ENCODE measurements at regions not wholly inside any gene's neighbourhood (a gene's known extent, or its start where the extent isn't known, plus 50 kb on each side); places are given as distances from the start of the nearest gene placed in this dataset.

DNA sequence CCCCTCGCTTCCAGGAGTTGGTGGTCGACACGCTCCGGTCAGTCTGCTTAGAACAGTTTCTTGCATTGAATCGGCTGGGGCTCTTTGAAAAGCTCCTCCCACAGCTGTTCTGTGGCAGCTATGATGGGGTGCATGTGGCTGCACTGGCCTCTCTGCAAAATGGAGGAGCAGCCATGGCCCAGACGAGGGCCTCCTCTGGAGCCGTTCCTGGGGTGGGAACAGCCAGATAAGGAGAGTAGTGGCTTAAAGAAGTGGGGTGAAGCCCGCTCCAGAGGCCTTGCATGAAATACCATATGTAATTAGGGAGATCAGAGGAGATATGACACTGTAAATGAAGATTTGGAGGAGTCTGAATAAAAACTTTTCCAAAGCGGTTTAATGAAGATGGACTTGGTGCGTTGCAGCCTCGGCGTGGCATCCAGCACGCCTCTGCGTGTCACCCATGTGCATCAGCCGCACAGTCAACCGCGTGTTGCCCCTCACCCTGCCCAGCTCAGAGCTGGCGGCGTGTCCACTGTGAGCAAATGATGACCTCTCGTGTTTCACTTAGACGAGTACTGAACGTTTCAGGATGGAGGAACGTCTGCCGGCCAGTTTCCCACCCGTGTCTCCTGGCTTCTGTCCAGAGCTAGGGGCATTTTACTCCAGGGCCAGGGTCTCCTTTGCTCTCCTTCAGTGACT lies 199.2 kb downstream of the TEX29 start:
- DNase-seq, result no peak

DNA sequence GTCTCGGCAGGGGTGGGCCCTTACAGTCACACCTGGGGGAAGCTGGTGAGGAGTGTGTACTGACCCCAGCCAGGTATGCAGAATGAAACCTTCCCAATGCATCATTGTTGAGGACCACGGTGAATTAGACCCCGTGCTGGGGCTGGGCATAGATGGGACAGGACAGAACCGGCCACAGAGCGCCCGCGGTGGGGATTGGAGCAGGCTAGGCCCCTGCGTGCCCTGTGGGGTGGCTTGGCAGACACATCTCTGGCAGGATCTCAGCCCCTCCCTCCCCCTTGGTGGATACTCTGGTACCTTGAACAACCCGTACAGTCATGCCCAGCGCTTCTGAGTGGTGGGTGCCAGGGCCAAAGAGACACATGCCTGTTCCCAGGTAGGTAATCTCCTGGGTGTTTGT lies 200.6 kb downstream of the TEX29 start:
- DNase-seq, result no peak

DNA sequence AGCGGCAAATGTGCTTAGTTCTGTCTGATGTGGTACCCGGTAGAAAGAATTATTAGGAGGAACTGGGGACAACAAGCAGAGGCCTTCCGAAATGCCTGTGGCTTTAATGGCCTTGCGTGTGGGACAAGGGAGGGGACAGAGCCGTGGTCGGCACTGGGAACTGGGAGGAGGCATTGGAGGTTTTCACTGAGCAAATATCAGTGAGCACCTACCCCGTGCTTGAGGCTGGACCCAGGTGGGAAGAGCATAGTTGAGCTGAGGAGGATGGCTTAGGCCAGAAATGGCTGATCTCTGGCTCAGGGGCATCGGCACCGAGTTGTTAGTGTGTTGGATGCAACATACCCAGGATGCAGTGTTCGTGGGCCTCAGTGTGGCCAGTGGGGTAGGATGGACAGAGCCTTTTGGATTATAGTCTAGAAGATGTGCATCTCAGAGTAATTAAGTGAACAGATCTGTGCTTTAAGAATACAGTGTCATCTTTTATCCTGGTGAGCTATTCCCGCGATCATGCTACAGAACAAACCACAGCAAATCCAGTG lies 201.3 kb downstream of the TEX29 start:
- no peak for DNase-seq

DNA sequence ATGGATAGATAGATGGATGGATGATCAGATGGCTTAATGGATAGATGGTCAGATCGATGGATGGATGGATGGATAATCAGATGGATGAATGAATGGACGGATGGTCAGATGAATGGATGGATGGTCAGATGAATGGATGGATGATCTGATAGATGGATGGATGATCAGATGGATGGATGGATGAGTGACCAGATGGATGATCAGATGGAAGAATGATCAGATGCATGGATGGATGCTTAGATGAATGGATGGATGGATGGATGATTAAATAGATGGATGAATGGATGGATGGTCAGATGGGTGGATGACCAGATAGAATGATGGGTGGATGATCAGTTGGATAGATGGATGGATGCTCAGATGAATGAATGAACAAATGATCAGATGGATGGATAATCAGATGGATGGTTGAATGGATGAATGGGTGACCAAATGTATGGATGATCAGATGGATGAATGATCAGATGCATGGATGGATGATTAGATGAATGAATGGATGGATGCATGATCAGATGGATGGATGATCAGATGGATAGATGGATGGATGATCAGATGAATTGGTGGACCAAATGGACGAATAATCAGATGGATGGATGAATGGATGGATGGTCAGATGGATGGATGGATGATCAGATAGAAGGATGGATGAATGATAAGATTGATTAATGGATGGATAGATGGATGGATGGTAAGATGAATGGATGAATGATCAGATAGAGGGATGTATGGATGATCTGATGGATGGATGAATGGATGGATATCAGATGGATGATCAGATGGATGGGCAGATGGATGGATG lies 205.1 kb downstream of the TEX29 start:
- DNase-seq, result no peak

DNA sequence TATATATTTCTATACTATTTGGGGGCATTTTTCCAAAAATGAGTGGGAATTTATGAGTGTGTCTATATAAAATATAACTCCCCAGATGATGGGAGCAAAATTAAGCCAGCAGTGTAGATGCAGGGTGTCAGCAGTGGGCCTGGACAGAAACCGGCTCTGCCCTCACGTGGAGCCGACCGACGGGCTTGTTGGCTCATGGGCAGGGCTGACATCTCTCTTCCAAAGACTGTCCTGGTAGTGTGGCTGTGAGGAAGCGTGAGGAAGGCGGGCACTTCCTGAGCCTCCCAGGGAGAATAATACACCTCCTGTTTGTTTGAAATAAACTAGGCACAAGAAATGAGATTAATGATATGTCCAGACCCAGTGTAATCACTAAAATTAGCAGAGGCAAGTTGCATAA lies 206.5 kb downstream of the TEX29 start:
- DNase-seq, result no peak

DNA sequence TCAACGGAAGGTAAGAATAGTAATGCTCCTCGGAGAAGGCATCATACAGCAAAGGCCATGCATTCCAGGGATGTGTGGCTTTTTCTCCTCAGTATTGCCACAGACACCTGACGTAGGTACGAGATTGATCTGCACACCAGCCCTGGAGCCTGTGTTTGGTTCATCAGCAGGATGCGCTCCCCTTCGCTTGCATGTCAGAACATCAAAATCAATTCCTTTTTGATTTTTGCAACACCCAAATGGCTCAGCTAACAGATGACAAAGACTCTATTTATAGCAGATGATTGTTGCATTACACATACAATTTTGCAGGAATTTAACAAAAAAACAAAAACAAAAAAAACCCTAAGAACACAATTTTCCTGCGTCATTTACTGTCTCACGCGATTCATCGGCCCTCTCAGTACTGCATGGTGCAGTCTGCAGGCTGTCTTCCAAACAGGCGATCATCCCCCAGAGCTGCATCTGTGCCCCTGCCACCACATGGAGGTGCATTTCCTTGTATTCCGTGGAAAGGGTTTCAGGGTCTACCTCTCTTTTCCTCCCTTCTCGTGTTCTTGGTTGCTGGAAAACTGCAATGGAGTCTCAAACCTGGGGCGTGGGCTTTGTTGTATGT lies 207.3 kb downstream of the TEX29 start:
- no peak for DNase-seq

DNA sequence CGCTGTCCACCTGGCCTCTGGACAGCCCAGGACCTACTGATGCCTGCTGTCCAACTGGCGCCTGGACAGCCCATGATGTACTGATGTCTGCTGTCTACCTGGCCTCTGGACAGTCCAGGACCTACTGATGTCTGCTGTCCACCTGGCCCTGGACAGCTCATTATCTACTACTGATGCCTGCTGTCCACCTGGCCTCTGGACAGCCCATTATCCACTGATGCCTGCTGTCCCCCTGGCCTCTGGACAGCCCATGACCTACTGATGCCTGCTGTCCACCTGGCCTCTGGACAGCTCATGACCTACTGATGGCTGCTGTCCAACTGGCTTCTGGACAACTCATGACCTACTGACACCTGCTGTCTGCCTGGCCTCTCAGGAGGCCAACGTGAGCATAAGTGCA lies 208.1 kb downstream of the TEX29 start:
- no peak for DNase-seq

DNA sequence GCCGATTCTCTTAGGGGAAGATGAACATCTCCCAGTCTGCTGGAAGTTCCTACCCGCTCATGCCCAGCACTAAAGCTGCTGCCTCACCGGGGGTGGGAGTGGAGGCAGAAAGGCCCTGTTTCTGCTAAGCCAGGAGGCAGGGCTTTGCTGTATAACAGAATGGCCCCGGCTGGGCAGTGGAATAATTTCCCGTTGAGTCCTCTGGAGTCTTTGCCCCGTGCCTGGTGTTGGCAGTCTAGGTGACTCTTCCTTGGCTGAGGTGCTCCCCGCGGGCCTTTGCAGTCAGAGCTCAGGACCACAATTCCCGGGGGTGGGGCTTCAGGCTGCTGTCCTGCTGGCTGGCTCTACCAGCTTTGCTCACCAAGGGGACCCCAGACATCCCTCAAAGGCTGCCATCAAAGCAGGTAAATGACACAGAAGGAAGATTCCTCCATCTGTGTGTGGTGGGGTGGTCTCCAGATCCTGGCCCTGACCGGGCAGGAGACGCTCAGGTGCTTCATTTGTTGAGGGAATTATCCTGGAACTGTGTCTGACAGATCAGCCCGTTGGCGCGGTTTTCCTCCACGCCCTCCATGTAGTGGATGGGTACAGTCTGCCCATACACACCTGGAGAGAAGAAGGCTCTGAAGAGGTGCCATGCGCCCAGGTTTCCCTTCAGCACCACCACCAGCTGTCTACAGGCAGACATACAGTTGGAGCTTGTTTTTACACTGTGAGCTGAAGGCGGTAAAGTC lies 209.9 kb downstream of the TEX29 start:
- no peak for DNase-seq

DNA sequence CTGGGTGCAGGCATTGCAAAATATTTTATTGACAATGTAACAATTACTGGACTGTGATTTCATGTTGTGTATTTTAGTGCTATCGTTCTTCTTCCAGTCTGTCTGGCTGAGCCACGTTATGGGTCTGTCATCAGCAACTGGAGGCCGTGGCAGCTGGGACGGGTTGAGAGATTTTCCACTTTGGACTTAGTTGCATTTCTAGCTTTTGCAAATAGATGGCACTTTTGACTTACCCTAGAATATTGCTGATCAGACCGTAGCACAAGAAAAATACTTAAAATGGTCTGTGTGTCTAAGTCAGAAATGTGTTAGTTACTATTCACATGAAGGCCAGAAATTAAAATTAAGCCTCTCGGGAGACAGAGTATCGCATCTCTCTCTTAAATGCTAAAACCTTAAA lies 211.1 kb downstream of the TEX29 start:
- no peak for DNase-seq

DNA sequence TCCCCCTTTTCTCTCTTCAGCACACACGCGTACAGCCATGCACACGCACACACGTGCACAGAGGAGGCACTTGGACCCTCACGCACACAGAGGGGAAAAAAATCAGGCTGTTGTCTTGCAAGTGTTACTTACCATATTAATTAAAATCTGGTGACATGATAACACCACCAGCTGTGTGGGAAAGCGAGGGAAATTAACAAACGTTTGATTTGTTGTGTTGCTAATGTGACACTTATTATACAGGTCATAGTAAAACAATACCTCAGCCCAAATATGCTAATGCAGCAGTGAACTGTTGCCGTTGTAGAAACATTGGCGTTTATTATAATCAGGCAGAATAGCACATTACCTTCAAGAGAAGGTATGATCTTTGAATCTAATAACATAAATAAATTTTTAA lies 211.7 kb downstream of the TEX29 start:
- DNase-seq, result no peak

DNA sequence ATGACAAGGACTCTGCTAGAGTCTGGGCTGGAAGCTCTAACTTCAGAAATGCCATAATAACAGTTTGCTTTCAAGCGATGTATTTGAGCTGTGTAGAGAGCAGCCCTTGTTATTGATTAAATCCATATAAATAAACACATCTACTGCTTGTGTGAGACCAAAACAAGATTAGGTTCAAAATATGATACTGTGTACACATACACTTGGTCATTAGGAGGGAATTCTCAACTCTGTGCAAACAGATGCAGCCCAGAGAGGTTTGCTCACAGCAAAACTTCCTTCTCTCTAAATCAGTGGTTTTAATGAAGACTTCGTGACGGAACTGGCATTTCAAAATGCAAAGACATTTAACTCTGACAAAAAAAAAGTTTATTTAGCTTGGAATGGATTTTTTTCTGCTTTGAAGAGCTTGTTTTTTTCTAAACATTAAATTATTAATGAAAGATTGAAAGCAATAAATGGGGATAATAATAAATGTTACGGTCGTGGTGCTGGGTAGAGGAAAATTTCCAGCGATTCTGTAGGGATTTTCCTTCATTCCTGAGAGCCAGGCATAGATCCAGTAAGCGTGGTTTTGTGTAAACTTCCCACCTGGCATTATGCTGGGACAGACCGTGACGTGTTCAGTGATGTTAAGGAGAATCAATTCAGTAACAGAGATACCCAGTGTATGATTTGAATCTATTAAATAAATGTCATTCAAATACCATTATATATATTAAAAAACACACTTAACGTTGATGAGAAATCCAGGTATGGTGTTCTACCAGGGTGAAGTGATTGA lies 213.7 kb downstream of the TEX29 start:
- no peak for DNase-seq

DNA sequence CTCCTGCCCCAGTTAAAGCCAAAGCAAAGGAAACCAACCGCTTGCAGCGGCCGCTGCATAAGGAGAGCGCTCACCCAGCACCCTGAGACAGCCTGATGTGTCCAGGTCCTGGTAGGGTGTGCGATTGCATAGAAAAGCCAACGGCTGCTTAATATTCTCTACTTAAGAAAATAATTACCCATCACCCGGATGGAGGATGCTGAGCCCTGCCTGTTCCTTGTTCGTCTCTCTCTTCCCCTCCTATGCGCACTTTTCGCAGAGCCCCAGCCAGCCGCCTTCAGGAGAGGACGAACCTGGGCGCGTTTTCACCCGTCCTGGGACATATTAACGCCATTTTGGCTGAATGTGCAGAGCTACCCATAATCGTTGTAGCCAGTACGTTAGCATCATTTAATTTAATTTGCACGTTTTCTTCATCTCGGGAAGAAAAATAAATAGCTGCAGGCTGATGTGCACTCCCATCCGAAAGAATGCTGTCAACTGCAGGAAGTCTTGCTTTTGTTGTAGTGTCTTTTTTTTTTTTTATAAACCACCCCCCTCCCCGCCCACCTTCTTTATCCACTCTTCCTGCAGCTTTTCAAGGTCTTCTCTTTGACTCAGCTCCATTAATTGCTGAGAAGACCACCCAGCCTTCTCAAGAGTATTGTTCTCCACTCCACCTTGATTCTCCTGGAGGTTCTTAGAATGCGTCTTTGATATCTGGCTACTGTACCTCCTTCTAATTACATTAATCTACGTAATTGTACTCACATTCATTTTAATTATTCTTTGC lies 214.5 kb downstream of the TEX29 start:
- no peak for DNase-seq

DNA sequence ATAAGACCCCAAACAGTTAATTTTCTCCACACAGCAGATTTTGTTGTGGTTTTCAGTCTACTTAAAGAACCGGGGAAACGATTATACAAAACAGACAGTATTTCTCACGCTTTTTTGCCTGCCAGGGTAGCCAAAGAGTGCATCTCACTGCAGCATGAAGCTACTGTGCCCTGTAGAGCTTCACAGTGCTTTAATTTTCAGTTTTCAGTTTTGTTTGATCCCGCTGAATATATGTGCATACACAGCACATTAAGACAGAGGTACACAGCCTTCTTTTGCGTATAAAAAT lies 215.0 kb downstream of the TEX29 start:
- DNase-seq, result no peak

DNA sequence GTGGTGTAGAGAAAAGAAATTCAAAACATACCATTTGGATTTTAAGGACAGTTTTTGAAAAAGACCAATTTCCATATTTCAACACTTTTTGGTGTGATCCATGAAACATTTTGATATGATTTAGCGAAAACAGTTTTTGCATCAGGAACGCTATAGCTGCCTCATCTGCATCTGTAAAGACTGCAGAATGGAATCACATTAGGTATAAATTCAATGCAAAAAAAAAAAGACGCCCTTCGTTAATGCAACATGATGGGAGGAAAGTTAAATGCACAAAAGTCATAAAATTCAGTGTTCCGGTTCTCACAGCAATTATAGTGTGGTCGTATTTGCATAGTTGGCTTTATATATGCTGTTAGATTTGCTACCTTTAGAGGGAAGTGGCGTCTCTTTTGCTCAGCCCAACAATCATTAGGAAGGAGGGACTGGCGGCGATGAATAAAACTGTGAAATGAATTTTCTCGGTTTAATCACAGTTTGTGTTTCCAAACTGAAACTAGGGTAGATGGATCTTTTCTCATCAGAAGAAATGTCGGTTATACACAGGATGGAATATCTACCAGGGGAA lies 215.7 kb downstream of the TEX29 start:
- no peak for DNase-seq

DNA sequence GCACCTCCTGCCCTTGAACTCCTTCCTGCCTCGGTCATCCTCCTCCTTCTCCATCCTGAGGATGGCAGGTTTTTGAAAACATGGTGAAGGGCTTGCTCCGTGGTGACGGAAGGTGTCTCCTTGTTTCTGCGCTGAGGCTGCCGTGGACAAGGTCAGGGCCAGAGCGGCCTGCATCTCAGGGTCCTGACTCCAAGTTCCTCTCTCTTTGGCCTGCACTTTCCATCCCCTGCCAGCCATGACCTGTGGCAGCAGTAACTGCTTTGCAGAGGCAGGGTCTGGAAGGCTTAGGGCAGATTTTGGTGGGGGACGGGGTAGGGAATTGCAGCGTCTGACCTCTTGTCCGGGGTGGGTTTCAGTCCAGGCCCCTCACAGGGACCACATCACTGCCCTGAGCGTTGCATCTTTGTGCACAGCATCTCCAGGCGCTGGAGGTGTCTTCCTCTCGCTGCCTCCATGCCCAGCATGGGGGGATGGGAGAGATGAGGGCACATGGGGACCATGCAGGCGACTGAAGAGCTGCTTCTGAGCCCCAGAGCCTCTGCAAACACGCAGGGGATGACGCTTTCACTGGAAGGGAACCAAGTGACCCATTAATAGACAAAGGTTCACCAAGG lies 216.8 kb downstream of the TEX29 start:
- no peak for DNase-seq

DNA sequence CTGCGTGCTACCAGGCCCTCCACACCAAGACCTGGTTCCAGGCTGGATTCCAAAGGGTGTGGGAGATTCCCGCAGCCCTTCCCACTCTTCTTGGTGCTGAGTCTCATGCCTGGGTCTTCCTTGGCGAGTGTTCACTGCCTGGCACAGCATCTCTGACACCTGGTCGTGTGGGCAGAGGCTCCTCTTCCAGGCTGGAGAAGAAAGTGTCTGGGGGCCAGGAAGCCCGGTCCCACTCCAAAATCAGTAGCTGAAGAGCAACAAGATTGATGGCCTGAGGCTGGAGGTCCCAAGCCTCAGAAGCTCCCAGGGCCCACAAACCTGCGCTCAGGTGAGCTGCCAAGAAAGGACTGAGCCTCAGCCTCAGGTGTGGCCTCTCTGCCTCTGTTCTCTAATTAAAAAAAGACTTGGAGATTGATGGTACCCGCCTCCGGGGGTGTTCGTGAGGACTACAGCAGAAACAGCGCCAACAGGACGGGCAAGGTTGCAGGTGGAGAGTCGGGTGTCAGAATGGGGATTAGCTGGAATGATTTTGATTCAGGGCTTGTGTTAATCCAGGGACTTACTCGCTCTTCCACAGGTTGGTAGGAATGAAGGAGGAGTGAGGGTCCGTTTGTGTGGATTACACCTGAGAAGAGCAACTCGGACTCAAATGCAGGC lies 217.5 kb downstream of the TEX29 start:
- no peak for DNase-seq

DNA sequence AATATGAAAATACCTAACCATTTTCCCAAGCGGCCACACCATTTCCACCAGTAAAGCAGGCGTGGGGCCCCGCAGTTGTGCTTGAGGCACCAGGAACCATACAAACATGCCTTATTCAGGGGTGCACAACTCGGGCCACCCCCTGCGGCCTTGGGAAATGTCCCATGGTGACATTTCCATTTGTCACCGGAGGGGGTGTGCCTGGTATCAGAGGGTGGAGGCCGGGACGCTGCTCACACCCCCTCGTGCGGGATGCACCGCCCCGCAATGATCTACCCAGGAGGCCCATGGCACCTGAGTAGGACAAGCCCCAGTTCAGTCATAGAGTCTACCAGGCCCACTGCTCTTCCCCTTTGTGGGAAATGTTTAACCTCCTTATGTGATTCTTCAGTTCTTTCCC lies 218.8 kb downstream of the TEX29 start:
- DNase-seq, result no peak

DNA sequence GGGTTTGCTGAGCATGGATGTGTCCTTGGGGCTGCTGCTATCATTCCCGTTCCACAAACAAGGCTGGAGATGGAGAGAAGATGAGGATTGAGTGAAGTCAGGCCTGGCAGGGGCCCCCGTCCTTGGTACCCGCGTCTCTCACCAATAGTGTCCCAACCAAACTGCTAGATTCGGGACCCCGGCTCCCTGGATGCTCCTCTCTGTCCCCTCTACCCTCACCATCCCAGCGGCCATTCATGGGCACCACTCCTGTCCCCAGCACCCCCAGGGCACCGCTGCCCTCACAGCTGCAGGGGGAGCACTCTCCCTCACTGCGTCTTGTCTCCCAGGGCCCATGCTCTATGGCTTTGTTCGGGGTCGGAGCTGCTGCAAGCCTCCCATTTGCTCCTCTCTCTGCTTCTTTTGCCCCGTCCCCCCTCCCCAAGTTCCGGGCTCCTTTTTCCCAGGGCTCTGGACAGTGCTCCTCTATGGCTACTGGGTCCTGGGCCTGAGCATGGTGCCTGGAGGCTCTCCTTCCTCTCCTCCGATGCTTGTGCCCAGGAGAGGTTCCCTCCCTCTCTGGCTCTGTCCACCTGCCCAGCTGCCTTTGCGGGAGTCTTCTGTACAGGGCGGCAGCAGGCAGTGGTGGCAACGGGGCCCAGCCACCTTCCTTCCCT lies 219.5 kb downstream of the TEX29 start:
- DNase-seq, result no peak

DNA sequence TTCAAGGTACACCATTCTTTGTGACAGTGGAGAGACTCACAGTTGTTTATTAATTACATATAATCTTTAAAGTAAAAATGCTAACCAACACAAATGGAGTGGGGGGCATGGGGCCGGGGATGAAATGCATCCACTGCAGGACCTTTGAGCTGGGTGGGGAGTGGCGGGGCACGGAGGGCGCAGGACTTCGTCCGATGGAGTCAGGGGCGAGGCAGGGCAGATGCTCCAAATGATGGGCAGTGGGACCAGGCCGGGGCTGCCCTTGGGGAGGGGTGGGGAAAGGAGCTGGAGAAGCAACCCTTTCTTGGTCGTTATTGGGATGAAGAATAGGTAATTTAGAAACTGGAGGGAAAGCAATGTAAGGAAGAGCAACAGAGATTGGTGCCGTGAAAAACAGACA lies 220.0 kb downstream of the TEX29 start:
- no peak for DNase-seq

DNA sequence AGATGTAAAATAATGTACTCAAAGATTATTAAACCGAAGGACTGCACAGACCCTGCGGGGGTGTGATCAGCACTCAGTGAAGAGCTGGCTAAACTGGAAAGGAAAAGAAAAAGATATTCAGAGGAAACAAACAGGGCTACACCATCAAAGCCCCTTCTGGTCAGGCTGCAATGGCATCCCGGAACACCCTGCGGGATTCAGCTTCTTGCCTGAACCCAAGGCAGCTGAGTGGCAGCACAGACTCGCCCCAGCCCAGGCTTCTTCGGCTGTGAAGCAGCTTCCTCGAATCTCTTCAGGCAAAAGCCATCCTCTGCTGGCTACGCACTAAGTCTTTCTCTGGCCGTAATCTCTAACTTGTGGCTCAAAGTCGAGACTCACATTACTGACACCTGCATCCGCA lies 220.9 kb downstream of the TEX29 start:
- no peak for DNase-seq

Data from activated CD4-positive, alpha-beta T cell treated with anti-CD3 and anti-CD28 coated beads, Interleukin-2, amount 50 U/mL, for 48 hours (primary cell).